ENCODE measurements at regions not wholly inside any gene's neighbourhood (a gene's known extent, or its start where the extent isn't known, plus 50 kb on each side); places are given as distances from the start of the nearest gene placed in this dataset.

DNA sequence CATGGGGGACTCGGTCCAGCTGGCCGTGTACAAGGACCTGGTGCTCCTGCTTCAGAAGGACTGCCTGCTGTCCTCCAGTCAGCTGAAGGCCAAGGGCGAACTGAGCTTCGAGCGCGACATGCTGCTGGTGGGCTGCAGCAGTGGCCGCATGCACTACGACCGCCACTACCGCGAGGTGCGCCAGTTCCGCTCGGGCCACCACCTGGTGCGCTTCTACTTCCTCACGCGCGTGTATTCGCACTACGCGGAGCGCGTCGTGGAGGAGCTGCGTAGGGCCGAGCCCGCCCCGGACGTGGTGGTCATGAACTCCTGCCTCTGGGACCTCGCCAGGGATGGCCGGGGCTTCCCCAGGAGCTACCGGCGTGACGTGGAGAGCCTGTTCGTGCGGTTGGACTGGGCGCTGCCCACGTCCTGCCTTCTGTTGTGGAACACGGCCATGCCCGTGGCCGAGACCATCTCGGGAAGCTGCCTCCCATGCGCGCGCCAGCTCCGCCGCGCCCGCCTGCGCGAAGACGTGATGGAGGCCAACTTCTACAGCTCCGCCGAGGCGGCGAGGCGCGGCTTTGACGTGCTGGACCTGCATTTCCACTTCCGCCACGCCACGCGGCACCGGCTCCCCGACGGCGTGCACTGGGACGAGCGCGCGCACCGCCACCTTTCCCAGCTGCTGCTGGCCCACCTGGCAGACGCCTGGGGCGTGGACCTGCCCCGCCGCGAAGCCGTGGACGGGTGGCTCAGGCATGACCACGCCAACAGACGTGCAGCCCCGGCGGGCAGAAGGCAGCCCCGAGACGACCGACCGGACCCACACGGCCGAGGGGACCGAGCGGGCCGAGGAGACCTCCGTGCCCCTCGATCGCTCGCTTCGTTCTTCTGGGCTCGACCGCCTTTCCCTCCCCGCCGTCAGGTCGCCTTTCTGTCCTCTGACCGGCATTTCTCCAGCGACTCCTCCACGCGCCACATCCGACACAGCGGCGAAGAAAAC is 293.9 kb upstream of the ERBB4 start:
- TF ChIP-seq, protein P1, sequence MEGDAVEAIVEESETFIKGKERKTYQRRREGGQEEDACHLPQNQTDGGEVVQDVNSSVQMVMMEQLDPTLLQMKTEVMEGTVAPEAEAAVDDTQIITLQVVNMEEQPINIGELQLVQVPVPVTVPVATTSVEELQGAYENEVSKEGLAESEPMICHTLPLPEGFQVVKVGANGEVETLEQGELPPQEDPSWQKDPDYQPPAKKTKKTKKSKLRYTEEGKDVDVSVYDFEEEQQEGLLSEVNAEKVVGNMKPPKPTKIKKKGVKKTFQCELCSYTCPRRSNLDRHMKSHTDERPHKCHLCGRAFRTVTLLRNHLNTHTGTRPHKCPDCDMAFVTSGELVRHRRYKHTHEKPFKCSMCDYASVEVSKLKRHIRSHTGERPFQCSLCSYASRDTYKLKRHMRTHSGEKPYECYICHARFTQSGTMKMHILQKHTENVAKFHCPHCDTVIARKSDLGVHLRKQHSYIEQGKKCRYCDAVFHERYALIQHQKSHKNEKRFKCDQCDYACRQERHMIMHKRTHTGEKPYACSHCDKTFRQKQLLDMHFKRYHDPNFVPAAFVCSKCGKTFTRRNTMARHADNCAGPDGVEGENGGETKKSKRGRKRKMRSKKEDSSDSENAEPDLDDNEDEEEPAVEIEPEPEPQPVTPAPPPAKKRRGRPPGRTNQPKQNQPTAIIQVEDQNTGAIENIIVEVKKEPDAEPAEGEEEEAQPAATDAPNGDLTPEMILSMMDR (IDR thresholded peaks at IDR 0.05), result no peak
- TF ChIP-seq EP300 (IDR thresholded peaks at IDR 0.05), result no peak
